GM12878 (cell line): ENCODE measurements at regions not wholly inside any gene's neighbourhood (a gene's known extent, or its start where the extent isn't known, plus 50 kb on each side); places are given as distances from the start of the nearest gene placed in this dataset.
"Not testable (repeated sequence)": the region's sequence is repeated elsewhere in the genome, so short reads cannot be mapped to it uniquely, and the experiment has no call there.

ENCODE experiments used
- ATAC-seq: fragments of 200-7000 bp; cut with Tn5 transposase; 3 replicates; pipeline ENCODE4 v1.9.1; 2020; ENCODE audit warnings: mild to moderate bottlenecking, moderate library complexity
- BruUV-seq: library from RNA; stranded (reverse); fragments of 400-500 nt; replicated peaks from 2 replicates; lab custom pipeline; 2021; lab: Mats Ljungman, UMichigan
- CTCF ChIA-PET: fragments of 300-600 bp; sonication (Branson Sonifier 250); formaldehyde crosslinking; extraction: SDS; loops from one replicate; lab custom pipeline; 2021; ENCODE audit warnings: inconsistent platforms; lab: Yijun Ruan, JAX
- POLR2A ChIA-PET: fragments of 350-600 bp; formaldehyde crosslinking; extraction: SDS; loops from one replicate; lab custom pipeline; 2021; ENCODE audit warnings: inconsistent platforms; lab: Charles Lee
- RAD21 ChIA-PET: fragments of 300-600 bp; sonication (Branson Sonifier 250); formaldehyde crosslinking; loops from one replicate; lab custom pipeline; 2023; ENCODE audit warnings: antibody characterized with exemption; ENCODE audit not compliant: unreplicated experiment; lab: Charles Lee
- SMC1A ChIA-PET: fragments of 300-600 bp; sonication (Branson Sonifier 250); formaldehyde crosslinking; loops from one replicate; lab custom pipeline; 2023; ENCODE audit not compliant: unreplicated experiment, uncharacterized antibody; lab: Charles Lee
- DNase-seq: peaks from one replicate; pipeline ENCODE4 v3.0.0-alpha.2; 2011; ENCODE audit warnings: low read depth, low spot score
- FAIRE-seq: peaks from 3 replicates; lab custom pipeline; 2011; peaks lifted over from hg19 to GRCh38; lab: Jason Lieb, UNC
- H2AFZ ChIP-seq: 2 replicates; pipeline ENCODE4 v1.6.0; 2011; ENCODE audit warnings: low read depth, low read length, control low read depth; ENCODE audit not compliant: control insufficient read depth
- H3K27ac ChIP-seq: 2 replicates; pipeline ENCODE4 v1.5.1; 2011; ENCODE audit warnings: control low read depth; ENCODE audit not compliant: control insufficient read depth, insufficient read depth
- H3K27me3 ChIP-seq, 2 experiments: replicated peaks in 1 of 2; 2 replicates each; pipeline versions ENCODE4 v1.6.0 to v1.6.1; 2011; ENCODE audit warnings: low read length in 1 of 2; ENCODE audit not compliant: control insufficient read depth in 2 of 2, insufficient read depth in 2 of 2
- H3K36me3 ChIP-seq, 2 experiments: 2 replicates each; pipeline ENCODE4 v1.5.1; 2011; ENCODE audit warnings: low read length in 1 of 2; ENCODE audit not compliant: control insufficient read depth in 2 of 2, insufficient read depth in 2 of 2
- H3K4me1 ChIP-seq: 2 replicates; pipeline ENCODE4 v1.6.1; 2011; ENCODE audit warnings: mild to moderate bottlenecking, low read length, moderate library complexity, mixed read lengths; ENCODE audit not compliant: control insufficient read depth, insufficient read depth
- H3K4me2 ChIP-seq: 2 replicates; pipeline ENCODE4 v1.6.0; 2011; ENCODE audit warnings: control low read depth; ENCODE audit not compliant: control insufficient read depth, insufficient read depth
- H3K4me3 ChIP-seq: fragments of 200-600 bp; sonication (generic); 2 replicates; pipeline ENCODE4 v1.5.1; 2016
- H3K79me2 ChIP-seq: 2 replicates; pipeline ENCODE4 v1.6.0; 2011; ENCODE audit warnings: low read length; ENCODE audit not compliant: control insufficient read depth, insufficient read depth
- H3K9ac ChIP-seq: 2 replicates; pipeline ENCODE4 v1.8.0; 2011; ENCODE audit warnings: low read length, control low read depth, mixed read lengths; ENCODE audit not compliant: control insufficient read depth, insufficient read depth
- H3K9me3 ChIP-seq: replicated peaks from 3 replicates; pipeline ENCODE4 v1.5.1; 2011; ENCODE audit warnings: mild to moderate bottlenecking, low read length; ENCODE audit not compliant: control insufficient read depth, insufficient read depth
- H4K20me1 ChIP-seq: 2 replicates; pipeline ENCODE4 v1.6.0; 2011; ENCODE audit not compliant: control insufficient read depth, insufficient read depth
- BACH1 ChIP-seq: fragments of 450-650 bp; IDR thresholded peaks from 2 replicates; pipeline ENCODE4 v1.6.1; 2017; ENCODE audit warnings: mild to moderate bottlenecking, borderline replicate concordance
- BCL11A ChIP-seq: IDR thresholded peaks from 2 replicates; pipeline ENCODE4 v1.6.1; 2011; ENCODE audit warnings: low read depth, low read length
- CEBPB ChIP-seq, 2 experiments: fragments of 150-350 bp in 1 of 2; IDR thresholded peaks; 2 replicates each; pipeline ENCODE4 v1.6.1; 2012 to 2014; ENCODE audit warnings: low read depth in 2 of 2, low read length in 2 of 2, borderline replicate concordance in 1 of 2, inconsistent platforms in 1 of 2
- CHD1 ChIP-seq: IDR thresholded peaks from 2 replicates; pipeline ENCODE4 v1.6.1; 2012; ENCODE audit warnings: low read depth, low read length, improper control_type of control experiment
- GABPA ChIP-seq: IDR thresholded peaks from 2 replicates; pipeline ENCODE4 v1.6.1; 2014; ENCODE audit warnings: antibody characterized with exemption, low read depth, mild to moderate bottlenecking, inconsistent platforms
- HDAC2 ChIP-seq: fragments of 200-600 bp; sonication (generic); IDR thresholded peaks from 2 replicates; pipeline ENCODE4 v1.6.1; 2017
- KDM1A ChIP-seq: fragments of 200-600 bp; sonication (generic); IDR thresholded peaks from 2 replicates; pipeline ENCODE4 v1.6.1; 2016; ENCODE audit warnings: borderline replicate concordance
- NFYB ChIP-seq: IDR thresholded peaks from 2 replicates; pipeline ENCODE4 v1.6.1; 2011; ENCODE audit warnings: low read depth, mild to moderate bottlenecking, low read length, improper control_type of control experiment, moderate library complexity; ENCODE audit not compliant: insufficient read depth
- NR2C1 ChIP-seq: fragments of 450-650 bp; IDR thresholded peaks from 2 replicates; pipeline ENCODE4 v1.6.1; 2017; ENCODE audit warnings: antibody characterized with exemption, mild to moderate bottlenecking, moderate library complexity
- SIX5 ChIP-seq: IDR thresholded peaks from 2 replicates; pipeline ENCODE4 v1.6.1; 2011; ENCODE audit warnings: mild to moderate bottlenecking, low read depth, low read length, moderate library complexity; ENCODE audit not compliant: severe bottlenecking
- TCF12 ChIP-seq: IDR thresholded peaks from 2 replicates; pipeline ENCODE4 v1.6.1; 2011; ENCODE audit warnings: low read depth, mild to moderate bottlenecking, low read length
- WGBS: methylation state at CpG from one replicate; pipeline ENCODE4 v1.1.6; 2016; ENCODE audit warnings: low lambda C conversion rate; ENCODE audit not compliant: insufficient replicate concordance, insufficient coverage; ENCODE audit errors: missing lambda C conversion rate; 5-methylcytosine and 5-hydroxymethylcytosine counted together
- in situ Hi-C: fragments of 300-500 bp; cut with MboI; formaldehyde crosslinking; loops from 9 replicates; pipeline ENCODE4 v1.14.3; 2018; ENCODE audit warnings: mixed read lengths
- intact Hi-C: fragments of 100-400 bp; cut with micrococcal nuclease; formaldehyde crosslinking; loops from one replicate; pipeline ENCODE4 v1.14.2; 2022; ENCODE audit not compliant: unreplicated experiment
- TF ChIP-seq, protein P1 (sequence below): IDR thresholded peaks from 2 replicates; pipeline ENCODE4 v1.6.1; 2011; ENCODE audit warnings: borderline replicate concordance, low read depth, mild to moderate bottlenecking, moderate library complexity, mixed read lengths, low read length; ENCODE audit not compliant: insufficient read depth; ENCODE audit errors: extremely low read length
- TF ChIP-seq, protein P2 (sequence below): IDR thresholded peaks from 2 replicates; pipeline ENCODE4 v1.6.1; 2012; ENCODE audit warnings: low read depth, low read length, improper control_type of control experiment
- TF ChIP-seq, protein P3 (sequence below): IDR thresholded peaks from 2 replicates; pipeline ENCODE4 v1.6.1; 2012; ENCODE audit warnings: low read depth, low read length, improper control_type of control experiment

DNA sequence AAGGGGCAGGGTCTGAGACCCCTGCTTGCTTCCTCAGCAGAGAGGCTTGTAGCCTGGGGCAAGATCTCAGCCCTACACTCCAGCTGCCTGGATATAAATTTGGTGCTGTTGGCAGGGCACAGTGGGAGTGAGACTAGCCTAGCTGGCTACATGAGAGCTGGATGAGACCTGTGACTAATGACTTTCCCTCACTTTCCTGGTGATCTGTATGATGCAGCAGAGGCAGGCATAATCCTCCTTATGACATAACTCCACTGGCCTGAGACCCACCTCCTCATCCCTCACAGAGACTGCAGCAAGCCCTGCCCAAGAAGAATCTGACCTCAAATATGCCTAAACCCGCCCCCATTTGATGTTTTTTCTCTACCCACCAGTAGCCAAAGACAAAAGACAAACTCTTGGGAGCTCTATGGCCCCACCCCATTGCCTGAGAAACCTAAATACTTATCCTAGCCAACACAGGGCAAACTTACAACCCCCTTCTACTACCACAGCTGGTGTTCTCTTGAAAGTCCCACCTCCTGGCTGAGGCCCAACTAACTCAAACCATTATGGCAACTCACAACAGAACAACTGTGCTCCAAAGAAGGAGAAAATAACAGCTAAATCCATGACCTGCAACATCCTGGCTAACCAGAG, 102.7 kb downstream of the NR4A2 start:
- ATAC-seq (no peak), FAIRE-seq (no peak), DNase-seq (no peak)
- no peaks in the 10 kb centered on the region for H4K20me1 ChIP-seq
- intact Hi-C loops (no loop called here), in situ Hi-C loops (no loop called here)
- 0% methylated on average over 1 of the region's 1 CpG for WGBS
- H3K27ac ChIP-seq = no peak overlapping the region
- POLR2A ChIA-PET = no interaction called here
- no peaks in the 10 kb centered on the region for H3K79me2 ChIP-seq
- H3K27me3 ChIP-seq = no peaks in the 10 kb centered on the region
- CTCF ChIA-PET = no interaction called here
- H3K9ac ChIP-seq = no peak overlapping the region
- H3K4me2 ChIP-seq = no peak overlapping the region
- SMC1A ChIA-PET = no interaction called here
- H2AFZ ChIP-seq = no peak overlapping the region
- no peak overlapping the region for H3K4me3 ChIP-seq
- no peak for TF ChIP-seq NR2C1
- TF ChIP-seq TCF12 = no peak
- TF ChIP-seq, protein P1, sequence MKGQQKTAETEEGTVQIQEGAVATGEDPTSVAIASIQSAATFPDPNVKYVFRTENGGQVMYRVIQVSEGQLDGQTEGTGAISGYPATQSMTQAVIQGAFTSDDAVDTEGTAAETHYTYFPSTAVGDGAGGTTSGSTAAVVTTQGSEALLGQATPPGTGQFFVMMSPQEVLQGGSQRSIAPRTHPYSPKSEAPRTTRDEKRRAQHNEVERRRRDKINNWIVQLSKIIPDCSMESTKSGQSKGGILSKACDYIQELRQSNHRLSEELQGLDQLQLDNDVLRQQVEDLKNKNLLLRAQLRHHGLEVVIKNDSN = no peak
- TF ChIP-seq CHD1 = no peak
- no peak for TF ChIP-seq HDAC2
- no peak for TF ChIP-seq CEBPB (IDR thresholded peaks at IDR 0.05; ENCODE audit: borderline replicate concordance in 1 of 2, low read depth in 2 of 2, low read length in 2 of 2)
- TF ChIP-seq, protein P2, sequence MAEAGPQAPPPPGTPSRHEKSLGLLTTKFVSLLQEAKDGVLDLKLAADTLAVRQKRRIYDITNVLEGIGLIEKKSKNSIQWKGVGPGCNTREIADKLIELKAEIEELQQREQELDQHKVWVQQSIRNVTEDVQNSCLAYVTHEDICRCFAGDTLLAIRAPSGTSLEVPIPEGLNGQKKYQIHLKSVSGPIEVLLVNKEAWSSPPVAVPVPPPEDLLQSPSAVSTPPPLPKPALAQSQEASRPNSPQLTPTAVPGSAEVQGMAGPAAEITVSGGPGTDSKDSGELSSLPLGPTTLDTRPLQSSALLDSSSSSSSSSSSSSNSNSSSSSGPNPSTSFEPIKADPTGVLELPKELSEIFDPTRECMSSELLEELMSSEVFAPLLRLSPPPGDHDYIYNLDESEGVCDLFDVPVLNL = no peak
- TF ChIP-seq NFYB = no peak
- TF ChIP-seq GABPA = no peak
- no peak for TF ChIP-seq KDM1A
- TF ChIP-seq BCL11A = no peak
- no peak for TF ChIP-seq BACH1
- no peak for TF ChIP-seq SIX5
- TF ChIP-seq, protein P3, sequence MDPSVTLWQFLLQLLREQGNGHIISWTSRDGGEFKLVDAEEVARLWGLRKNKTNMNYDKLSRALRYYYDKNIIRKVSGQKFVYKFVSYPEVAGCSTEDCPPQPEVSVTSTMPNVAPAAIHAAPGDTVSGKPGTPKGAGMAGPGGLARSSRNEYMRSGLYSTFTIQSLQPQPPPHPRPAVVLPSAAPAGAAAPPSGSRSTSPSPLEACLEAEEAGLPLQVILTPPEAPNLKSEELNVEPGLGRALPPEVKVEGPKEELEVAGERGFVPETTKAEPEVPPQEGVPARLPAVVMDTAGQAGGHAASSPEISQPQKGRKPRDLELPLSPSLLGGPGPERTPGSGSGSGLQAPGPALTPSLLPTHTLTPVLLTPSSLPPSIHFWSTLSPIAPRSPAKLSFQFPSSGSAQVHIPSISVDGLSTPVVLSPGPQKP = no peak
- no peaks in the 10 kb centered on the region for H3K4me1 ChIP-seq
- no TSS peak for BruUV-seq
- H3K36me3 ChIP-seq = no peaks in the 10 kb centered on the region
- no peaks in the 10 kb centered on the region for H3K9me3 ChIP-seq
- RAD21 ChIA-PET = no interaction called here

DNA sequence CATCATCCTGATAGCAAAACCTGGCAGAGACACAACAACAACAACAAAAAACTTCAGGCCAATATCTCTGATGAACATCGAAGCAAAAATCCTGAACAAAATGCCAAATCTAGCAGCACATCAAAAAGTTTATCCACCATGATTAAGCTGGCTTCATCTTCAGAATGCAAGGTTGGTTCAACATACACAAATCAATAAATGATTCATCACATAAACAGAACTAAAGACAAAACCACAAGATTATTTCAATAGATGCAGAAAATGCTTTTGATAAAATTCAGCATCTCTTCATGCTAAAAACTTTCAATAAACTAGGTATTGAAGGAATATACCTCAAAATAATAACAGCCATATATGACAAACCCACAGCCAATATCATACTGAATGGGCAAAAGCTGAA, 109.2 kb downstream of the NR4A2 start:
- SMC1A ChIA-PET = not testable (repeated sequence)
- 0% methylated on average over 1 of the region's 1 CpG for WGBS

More for the DNA sequence above, 109.2 kb downstream of the NR4A2 start:
- RAD21 ChIA-PET, H4K20me1 ChIP-seq, H2AFZ ChIP-seq, H3K9ac ChIP-seq, BruUV-seq, in situ Hi-C loops, POLR2A ChIA-PET, ATAC-seq, H3K4me1 ChIP-seq, H3K79me2 ChIP-seq, intact Hi-C loops, H3K27me3 ChIP-seq, H3K27ac ChIP-seq, DNase-seq, H3K36me3 ChIP-seq, CTCF ChIA-PET, H3K9me3 ChIP-seq, FAIRE-seq, H3K4me2 ChIP-seq, H3K4me3 ChIP-seq: not testable (repeated sequence)
